ENCODE measurements at regions not wholly inside any gene's neighbourhood (a gene's known extent, or its start where the extent isn't known, plus 50 kb on each side); places are given as distances from the start of the nearest gene placed in this dataset.
A peak's percentile ranks its signal among the peaks of the same experiment; 100 is the strongest.
"Not testable (repeated sequence)": the region's sequence is repeated elsewhere in the genome, so short reads cannot be mapped to it uniquely, and the experiment has no call there.

GRCh38 chr6:135722190-135722589 is 129.3 kb upstream of the PDE7B start:
- no peaks in the 10 kb centered on the region for H3K4me1 Mint-ChIP-seq
- DNase-seq: no peak
- H3K27me3 Mint-ChIP-seq: peaks cover 0 to 9% (median 0%) of the 10 kb centered on the region in 3 donors
- ATAC-seq (ENCODE audit: low read depth in 2 of 2): no peak
- H3K9me3 Mint-ChIP-seq: peaks cover 6 to 47% (median 28%) of the 10 kb centered on the region in 7 donors
- no peak overlapping the region for H3K27ac Mint-ChIP-seq
- no peak overlapping the region for H3K4me3 Mint-ChIP-seq
- peaks cover 6 to 8% of the 10 kb centered on the region in 2 donors for H3K36me3 Mint-ChIP-seq

GRCh38 chr6:135722679-135723078 is 128.8 kb upstream of the PDE7B start:
- DNase-seq (no peak), ATAC-seq (ENCODE audit: low read depth in 2 of 2) (no peak)
- Mint-ChIP-seq H3K27me3 (peaks cover 0 to 9% (median 0%) of the 10 kb centered on the region in 3 donors), H3K9me3 (peaks cover 6 to 49% (median 29%) of the 10 kb centered on the region in 7 donors), H3K36me3 (peaks cover 6 to 8% of the 10 kb centered on the region in 2 donors), H3K27ac (no peak overlapping the region), H3K4me1 (no peaks in the 10 kb centered on the region), H3K4me3 (no peak overlapping the region)

- Mint-ChIP-seq H3K27ac (no peak overlapping the region), H3K27me3 (peaks cover 6 to 14% (median 12%) of the 10 kb centered on the region in 3 donors), H3K4me3 (no peak overlapping the region), H3K4me1 (no peaks in the 10 kb centered on the region), H3K36me3 (peaks cover 6 to 8% of the 10 kb centered on the region in 2 donors), H3K9me3 (peaks cover 6 to 32% (median 18%) of the 10 kb centered on the region in 7 donors)
- ATAC-seq (ENCODE audit: low read depth in 2 of 2) (no peak), DNase-seq (no peak)
Observed at GRCh38 chr6:135728589-135728988, 122.9 kb upstream of the PDE7B start.

DNA sequence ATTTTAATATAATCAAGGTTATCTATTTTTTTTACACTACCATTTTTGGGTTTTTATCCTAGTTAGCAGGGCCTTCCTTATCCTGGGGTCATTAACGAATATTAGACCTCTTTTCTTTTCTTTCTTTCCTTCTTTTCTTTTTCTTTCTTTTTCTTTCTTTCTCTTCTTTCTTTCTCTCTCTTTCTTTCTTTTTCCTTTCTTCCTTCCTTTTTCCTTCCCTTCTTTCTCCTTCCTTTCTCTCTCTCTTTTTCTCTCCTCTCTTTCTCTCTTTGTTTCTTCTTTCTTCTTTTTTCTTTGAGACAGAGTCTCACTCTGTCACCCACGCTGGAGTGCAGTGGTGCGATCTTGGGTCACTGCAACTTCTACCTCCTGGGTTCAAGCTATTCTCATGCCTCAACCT is 120.4 kb upstream of the PDE7B start:
- DNase-seq (no peak), ATAC-seq (ENCODE audit: low read depth in 2 of 2) (no peak)
- H3K27me3 Mint-ChIP-seq: peaks cover 6 to 22% (median 18%) of the 10 kb centered on the region in 3 donors
- peaks cover 0 to 12% (median 11%) of the 10 kb centered on the region in 7 donors for H3K9me3 Mint-ChIP-seq
- no peak overlapping the region for H3K4me3 Mint-ChIP-seq
- no peak overlapping the region for H3K27ac Mint-ChIP-seq
- no peaks in the 10 kb centered on the region for H3K36me3 Mint-ChIP-seq
- no peaks in the 10 kb centered on the region for H3K4me1 Mint-ChIP-seq

- H3K36me3 Mint-ChIP-seq; H3K4me1 Mint-ChIP-seq; H3K9me3 Mint-ChIP-seq; DNase-seq; H3K4me3 Mint-ChIP-seq; ATAC-seq (ENCODE audit: low read depth in 2 of 2); H3K27ac Mint-ChIP-seq: not testable (repeated sequence)
- peaks cover 6 to 22% (median 14%) of the 10 kb centered on the region in 3 donors for H3K27me3 Mint-ChIP-seq
Observed at GRCh38 chr6:135736351-135736750, 115.2 kb upstream of the PDE7B start.

- H3K9me3 Mint-ChIP-seq: peaks cover 0 to 4% (median 0%) of the 10 kb centered on the region in 7 donors
- peaks cover 0 to 4% (median 0%) of the 10 kb centered on the region in 3 donors for H3K4me1 Mint-ChIP-seq
- H3K27me3 Mint-ChIP-seq: peaks cover 0 to 7% (median 6%) of the 10 kb centered on the region in 3 donors
- H3K4me3 Mint-ChIP-seq: no peak overlapping the region
- peak overlapping the region in 1 of 6 donors; percentile 81 for H3K27ac Mint-ChIP-seq
- H3K36me3 Mint-ChIP-seq: no peaks in the 10 kb centered on the region
- ATAC-seq (ENCODE audit: low read depth in 2 of 2) (no peak), DNase-seq (no peak)
Observed at GRCh38 chr6:135738636-135739035, 112.9 kb upstream of the PDE7B start.

GRCh38 chr6:135739288-135739687 is 112.2 kb upstream of the PDE7B start:
- peaks cover 0 to 4% (median 0%) of the 10 kb centered on the region in 7 donors for H3K9me3 Mint-ChIP-seq
- no peak for ATAC-seq (ENCODE audit: low read depth in 2 of 2)
- H3K27ac Mint-ChIP-seq: no peak overlapping the region
- H3K36me3 Mint-ChIP-seq: no peaks in the 10 kb centered on the region
- no peak for DNase-seq
- H3K27me3 Mint-ChIP-seq: peaks cover 0 to under 1% (median 0%) of the 10 kb centered on the region in 3 donors
- H3K4me3 Mint-ChIP-seq: no peak overlapping the region
- H3K4me1 Mint-ChIP-seq: peaks cover 0 to 4% (median 0%) of the 10 kb centered on the region in 3 donors

DNA sequence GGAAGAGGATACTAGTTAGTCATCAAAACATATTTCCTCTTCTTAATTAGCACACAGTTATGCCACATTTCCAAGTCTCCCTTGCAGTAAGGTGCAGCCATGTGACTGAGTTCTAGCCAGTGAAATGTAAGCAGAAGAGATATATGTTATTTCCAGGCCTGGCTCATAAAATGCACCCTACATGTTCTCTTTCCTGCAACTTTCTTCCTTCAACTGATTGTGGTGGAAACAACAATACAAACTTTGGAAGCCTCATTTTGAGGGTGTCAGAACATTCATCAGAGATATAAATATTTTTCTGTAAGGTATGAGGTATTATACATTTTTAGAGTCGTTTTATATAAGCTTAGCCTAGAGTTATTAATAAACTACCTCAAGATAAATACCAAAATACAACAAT is 110.9 kb upstream of the PDE7B start:
- Mint-ChIP-seq H3K4me3 (no peak overlapping the region), H3K27ac (no peak overlapping the region), H3K4me1 (peaks cover 0 to 4% (median 0%) of the 10 kb centered on the region in 3 donors), H3K27me3 (no peaks in the 10 kb centered on the region), H3K9me3 (peaks cover 0 to 4% (median 0%) of the 10 kb centered on the region in 7 donors), H3K36me3 (no peaks in the 10 kb centered on the region)
- DNase-seq (no peak), ATAC-seq (ENCODE audit: low read depth in 2 of 2) (no peak)

GRCh38 chr6:135743476-135743875 is 108.0 kb upstream of the PDE7B start:
- no peaks in the 10 kb centered on the region for H3K27me3 Mint-ChIP-seq
- ATAC-seq (ENCODE audit: low read depth in 2 of 2) (no peak), DNase-seq (no peak)
- H3K36me3 Mint-ChIP-seq: no peaks in the 10 kb centered on the region
- peaks cover 0 to 4% (median 0%) of the 10 kb centered on the region in 3 donors for H3K4me1 Mint-ChIP-seq
- no peak overlapping the region for H3K4me3 Mint-ChIP-seq
- H3K9me3 Mint-ChIP-seq: no peaks in the 10 kb centered on the region
- H3K27ac Mint-ChIP-seq: no peak overlapping the region

- ATAC-seq (ENCODE audit: low read depth in 2 of 2) (no peak), DNase-seq (no peak)
- H3K27ac Mint-ChIP-seq: peak overlapping the region in 1 of 6 donors; percentile 8
- no peaks in the 10 kb centered on the region for H3K36me3 Mint-ChIP-seq
- H3K9me3 Mint-ChIP-seq: no peaks in the 10 kb centered on the region
- peaks cover 0 to 7% (median 0%) of the 10 kb centered on the region in 3 donors for H3K27me3 Mint-ChIP-seq
- H3K4me1 Mint-ChIP-seq: no peaks in the 10 kb centered on the region
- H3K4me3 Mint-ChIP-seq: no peak overlapping the region
Observed at GRCh38 chr6:135748189-135748588, 103.3 kb upstream of the PDE7B start.

- no peaks in the 10 kb centered on the region for H3K4me1 Mint-ChIP-seq
- ATAC-seq (ENCODE audit: low read depth in 2 of 2): no peak
- no peaks in the 10 kb centered on the region for H3K9me3 Mint-ChIP-seq
- DNase-seq: no peak
- no peak overlapping the region for H3K27ac Mint-ChIP-seq
- H3K4me3 Mint-ChIP-seq: no peak overlapping the region
- peaks cover 0 to 7% (median 0%) of the 10 kb centered on the region in 3 donors for H3K27me3 Mint-ChIP-seq
- H3K36me3 Mint-ChIP-seq: no peaks in the 10 kb centered on the region
Observed at GRCh38 chr6:135750081-135750480, 101.4 kb upstream of the PDE7B start.

- H3K27me3 Mint-ChIP-seq: peaks cover 0 to 7% (median 0%) of the 10 kb centered on the region in 3 donors
- no peaks in the 10 kb centered on the region for H3K36me3 Mint-ChIP-seq
- H3K27ac Mint-ChIP-seq: no peak overlapping the region
- no peaks in the 10 kb centered on the region for H3K9me3 Mint-ChIP-seq
- no peaks in the 10 kb centered on the region for H3K4me1 Mint-ChIP-seq
- H3K4me3 Mint-ChIP-seq: no peak overlapping the region
- no peak for DNase-seq
- ATAC-seq (ENCODE audit: low read depth in 2 of 2): no peak
Observed at GRCh38 chr6:135753196-135753595, 98.3 kb upstream of the PDE7B start.

- DNase-seq: no peak
- H3K4me1 Mint-ChIP-seq: no peaks in the 10 kb centered on the region
Observed at GRCh38 chr6:135759831-135760230, 91.7 kb upstream of the PDE7B start.

GRCh38 chr6:135774006-135774405 is 77.5 kb upstream of the PDE7B start:
- DNase-seq (no peak), ATAC-seq (ENCODE audit: low read depth in 2 of 2) (no peak)
- H3K27me3 Mint-ChIP-seq: peaks cover 0 to 4% (median 0%) of the 10 kb centered on the region in 3 donors
- H3K27ac Mint-ChIP-seq: no peak overlapping the region
- H3K36me3 Mint-ChIP-seq: no peaks in the 10 kb centered on the region
- no peak overlapping the region for H3K4me3 Mint-ChIP-seq
- peaks cover 0 to 7% (median 4%) of the 10 kb centered on the region in 7 donors for H3K9me3 Mint-ChIP-seq
- H3K4me1 Mint-ChIP-seq: no peaks in the 10 kb centered on the region

More at GRCh38 chr6:135759831-135760230, 91.7 kb upstream of the PDE7B start:
- H3K4me3 Mint-ChIP-seq: no peak overlapping the region
- no peaks in the 10 kb centered on the region for H3K36me3 Mint-ChIP-seq
- no peak for ATAC-seq (ENCODE audit: low read depth in 2 of 2)
- no peak overlapping the region for H3K27ac Mint-ChIP-seq
- H3K27me3 Mint-ChIP-seq: no peaks in the 10 kb centered on the region
- H3K9me3 Mint-ChIP-seq: peaks cover 3 to 9% (median 7%) of the 10 kb centered on the region in 7 donors

- no peak for DNase-seq
- no peaks in the 10 kb centered on the region for H3K36me3 Mint-ChIP-seq
- no peak overlapping the region for H3K4me3 Mint-ChIP-seq
- no peak overlapping the region for H3K27ac Mint-ChIP-seq
- no peaks in the 10 kb centered on the region for H3K4me1 Mint-ChIP-seq
- no peak for ATAC-seq (ENCODE audit: low read depth in 2 of 2)
- no peaks in the 10 kb centered on the region for H3K9me3 Mint-ChIP-seq
- H3K27me3 Mint-ChIP-seq: peaks cover 0 to 7% (median 4%) of the 10 kb centered on the region in 3 donors
Observed at GRCh38 chr6:135779213-135779612, 72.3 kb upstream of the PDE7B start.
